ENCODE measurements at regions not wholly inside any gene's neighbourhood (a gene's known extent, or its start where the extent isn't known, plus 50 kb on each side); places are given as distances from the start of the nearest gene placed in this dataset.

- Histone ChIP-seq H3K4me2 (ENCODE audit: insufficient read depth, low read length) (no peak overlapping the region), H3K9me3 (ENCODE audit: low read depth, low read length) (no peaks in the 10 kb centered on the region), H3K27ac (ENCODE audit: low read depth, low read length) (no peak overlapping the region), H2AFZ (ENCODE audit: low read length) (no peak overlapping the region), H3K4me3 (ENCODE audit: insufficient read depth, low read length) (no peak overlapping the region), H3K4me1 (ENCODE audit: insufficient read depth, low read length) (no peaks in the 10 kb centered on the region), H3K27me3 (ENCODE audit: insufficient read depth, low read length) (peaks cover 4% of the 10 kb centered on the region), H3K36me3 (ENCODE audit: insufficient read depth, low read length) (no peaks in the 10 kb centered on the region), H4K20me1 (ENCODE audit: insufficient read depth, low read length) (no peaks in the 10 kb centered on the region), H3K79me2 (ENCODE audit: insufficient read depth, low read length) (no peaks in the 10 kb centered on the region)
- TF ChIP-seq CTCF (IDR thresholded peaks at IDR 0.05; ENCODE audit: extremely low read depth, low read depth, low read length), result no peak
- DNase-seq (ENCODE audit: insufficient read length, low spot score, missing footprints), result peak; percentile 94
These were observed 75.3 kb upstream of the TBC1D3K start for GRCh38 chr17:37848690-37849616.

- Histone ChIP-seq H4K20me1 (ENCODE audit: insufficient read depth, low read length) (no peaks in the 10 kb centered on the region), H2AFZ (ENCODE audit: low read length) (no peak overlapping the region), H3K27me3 (ENCODE audit: insufficient read depth, low read length) (peaks cover 7% of the 10 kb centered on the region), H3K4me1 (ENCODE audit: insufficient read depth, low read length) (no peaks in the 10 kb centered on the region), H3K9me3 (ENCODE audit: low read depth, low read length) (no peaks in the 10 kb centered on the region), H3K36me3 (ENCODE audit: insufficient read depth, low read length) (no peaks in the 10 kb centered on the region), H3K4me2 (ENCODE audit: insufficient read depth, low read length) (no peak overlapping the region), H3K79me2 (ENCODE audit: insufficient read depth, low read length) (no peaks in the 10 kb centered on the region), H3K27ac (ENCODE audit: low read depth, low read length) (no peak overlapping the region), H3K4me3 (ENCODE audit: insufficient read depth, low read length) (no peak overlapping the region)
- TF ChIP-seq CTCF (IDR thresholded peaks at IDR 0.05; ENCODE audit: extremely low read depth, low read depth, low read length), result no peak
- DNase-seq (ENCODE audit: insufficient read length, low spot score, missing footprints), result peak; percentile 76
These were observed 76.3 kb upstream of the TBC1D3K start for GRCh38 chr17:37847811-37848331.

- TF ChIP-seq CTCF (IDR thresholded peaks at IDR 0.05; ENCODE audit: extremely low read depth, low read depth, low read length), result no peak
- DNase-seq (ENCODE audit: insufficient read length, low spot score, missing footprints), result peak; percentile 72
- Histone ChIP-seq H3K27me3 (ENCODE audit: insufficient read depth, low read length) (peaks cover 7% of the 10 kb centered on the region), H3K79me2 (ENCODE audit: insufficient read depth, low read length) (no peaks in the 10 kb centered on the region), H4K20me1 (ENCODE audit: insufficient read depth, low read length) (no peaks in the 10 kb centered on the region), H3K36me3 (ENCODE audit: insufficient read depth, low read length) (no peaks in the 10 kb centered on the region), H2AFZ (ENCODE audit: low read length) (no peak overlapping the region), H3K4me1 (ENCODE audit: insufficient read depth, low read length) (no peaks in the 10 kb centered on the region), H3K4me3 (ENCODE audit: insufficient read depth, low read length) (no peak overlapping the region), H3K4me2 (ENCODE audit: insufficient read depth, low read length) (no peak overlapping the region), H3K9me3 (ENCODE audit: low read depth, low read length) (no peaks in the 10 kb centered on the region), H3K27ac (ENCODE audit: low read depth, low read length) (no peak overlapping the region)
These were observed 77.1 kb upstream of the TBC1D3K start for GRCh38 chr17:37847102-37847501.

GRCh38 chr17:37844977-37845293, 79.3 kb upstream of the TBC1D3K start:
- Histone ChIP-seq H4K20me1 (ENCODE audit: insufficient read depth, low read length) (no peaks in the 10 kb centered on the region), H3K27me3 (ENCODE audit: insufficient read depth, low read length) (peaks cover 7% of the 10 kb centered on the region), H3K27ac (ENCODE audit: low read depth, low read length) (no peak overlapping the region), H3K9me3 (ENCODE audit: low read depth, low read length) (no peaks in the 10 kb centered on the region), H3K4me1 (ENCODE audit: insufficient read depth, low read length) (no peaks in the 10 kb centered on the region), H3K4me2 (ENCODE audit: insufficient read depth, low read length) (peak overlapping the region; percentile 71), H2AFZ (ENCODE audit: low read length) (peak overlapping the region; percentile 70), H3K79me2 (ENCODE audit: insufficient read depth, low read length) (no peaks in the 10 kb centered on the region), H3K4me3 (ENCODE audit: insufficient read depth, low read length) (no peak overlapping the region), H3K36me3 (ENCODE audit: insufficient read depth, low read length) (no peaks in the 10 kb centered on the region)
- no peak for TF ChIP-seq CTCF (IDR thresholded peaks at IDR 0.05; ENCODE audit: extremely low read depth, low read depth, low read length)
- DNase-seq (ENCODE audit: insufficient read length, low spot score, missing footprints), result no peak
